Transverse colon (tissue), 4 donors: ENCODE measurements at regions not wholly inside any gene's neighbourhood (a gene's known extent, or its start where the extent isn't known, plus 50 kb on each side); places are given as distances from the start of the nearest gene placed in this dataset.

ENCODE experiments used
- DNase-seq: peaks from one replicate; pipeline ENCODE4 v3.0.0-alpha.2; 2019
- H3K27ac ChIP-seq, 4 donors: fragments of 200-600 bp; sonication (generic); 2 replicates each; pipeline ENCODE4 v1.5.1; 2016 to 2018; ENCODE audit warnings: inconsistent platforms in 4 of 4
- H3K27me3 ChIP-seq: fragments of 200-600 bp; sonication (generic); 2 replicates; pipeline ENCODE4 v1.5.1; 2017; ENCODE audit warnings: inconsistent platforms
- H3K36me3 ChIP-seq, 4 donors: fragments of 200-600 bp; sonication (generic); 2 replicates each; pipeline ENCODE4 v1.5.1; 2017 to 2019; ENCODE audit warnings: inconsistent platforms in 4 of 4
- H3K4me1 ChIP-seq, 4 donors: fragments of 200-600 bp; sonication (generic); 2 replicates each; pipeline ENCODE4 v1.5.1; 2017 to 2020; ENCODE audit warnings: inconsistent platforms in 4 of 4
- H3K4me3 ChIP-seq, 4 donors: fragments of 200-600 bp; sonication (generic); 1 replicate in 1 of 4; 2 replicates in 3 of 4; pipeline versions ENCODE4 v1.5.1 to v1.6.1; 2017 to 2019; ENCODE audit warnings: inconsistent platforms in 4 of 4
- H3K9me3 ChIP-seq, 2 donors: fragments of 200-600 bp; sonication (generic); 2 replicates each; pipeline ENCODE4 v1.5.1; 2017 to 2019; ENCODE audit warnings: inconsistent platforms in 2 of 2
- EP300 ChIP-seq: sonication (generic); formaldehyde crosslinking; IDR thresholded peaks from one replicate; pipeline ENCODE4 v1.6.1; 2017; ENCODE audit warnings: antibody characterized with exemption, low read depth
- POLR2A ChIP-seq: fragments of 450-650 bp; IDR thresholded peaks from one replicate; pipeline ENCODE4 v1.6.1; 2016; ENCODE audit warnings: antibody characterized with exemption, mild to moderate bottlenecking, moderate library complexity
- POLR2AphosphoS5 ChIP-seq, 3 donors: sonication (generic); formaldehyde crosslinking; IDR thresholded peaks; one replicate each; pipeline ENCODE4 v1.6.1; 2016; ENCODE audit warnings: antibody characterized with exemption in 3 of 3
- WGBS, 2 donors: methylation state at CpG; one replicate each; pipeline ENCODE4 v1.1.5; 2018; ENCODE audit warnings: low coverage in 1 of 2; 5-methylcytosine and 5-hydroxymethylcytosine counted together
- in situ Hi-C, 4 donors: fragments of 200-750 bp; cut with MboI; loops; one replicate each; pipeline versions ENCODE4 v1.15.0 to v1.15.1; 2017; ENCODE audit warnings: low sequenced_read_pairs in 3 of 4, low pct_ligation_motif_present in 1 of 4, low pct_unique_long_range_greater_than_20kb in 1 of 4
- intact Hi-C: fragments of 100-400 bp; cut with DNase I; formaldehyde crosslinking; loops from one replicate; pipeline ENCODE4 v1.15.1; 2023; ENCODE audit warnings: low total_unique reads
- TF ChIP-seq, protein P1 (sequence below), 5 experiments: fragments of 200-600 bp in 3 of 5; fragments of 450-650 bp in 2 of 5; sonication (generic) in 3 of 5; IDR thresholded peaks; 1 replicate in 2 of 5; 2 replicates in 3 of 5; pipeline ENCODE4 v1.5.1; 2016 to 2017; ENCODE audit warnings: antibody characterized with exemption in 5 of 5, inconsistent platforms in 3 of 5, mild to moderate bottlenecking in 2 of 5, moderate library complexity in 1 of 5

DNA sequence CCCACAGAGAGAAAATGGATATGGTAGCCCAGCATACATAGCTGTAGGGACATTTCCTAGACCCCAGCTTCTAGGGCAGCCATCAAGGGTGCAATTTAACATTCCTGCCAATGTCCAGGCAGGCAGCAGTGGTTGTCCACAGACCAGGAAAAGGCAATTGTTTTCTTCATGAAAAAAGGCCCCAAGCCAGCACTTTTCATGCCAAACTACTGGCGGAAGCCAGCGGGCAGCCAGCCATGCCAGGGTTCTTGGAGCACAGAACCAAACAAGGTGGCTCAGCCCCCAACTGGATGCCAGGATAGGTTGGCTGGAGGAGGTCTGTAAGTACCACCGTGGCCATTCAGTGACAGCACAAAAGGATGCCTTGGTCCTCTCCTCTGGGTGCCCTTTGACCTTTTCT lies 94.6 kb downstream of the BANF2 start:
- 84% methylated on average over 3 of the region's 3 CpGs; no CpG with 5 or more reads in 1 of the 2 donors for WGBS, 2 donors
- intact Hi-C loops, result no loop called here

DNA sequence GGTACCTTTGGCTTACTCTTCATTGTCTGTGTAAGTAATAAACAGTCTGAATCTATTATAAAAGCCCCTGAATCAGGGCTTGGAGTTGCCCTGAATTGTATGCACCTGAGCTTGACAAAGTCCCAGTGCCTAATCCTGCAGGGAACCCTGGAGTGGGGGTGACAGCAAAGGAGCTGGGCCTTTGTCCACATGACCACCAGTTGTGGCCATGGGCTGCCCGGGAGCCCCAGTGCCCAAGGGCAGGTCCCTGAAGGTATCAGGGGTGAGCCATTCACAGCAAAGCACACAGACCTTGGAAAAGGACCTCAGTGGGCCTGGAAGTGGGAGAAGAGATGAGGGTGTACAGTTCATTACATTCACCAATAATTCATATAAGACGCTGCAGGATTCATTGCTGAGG lies 94.2 kb downstream of the BANF2 start:
- in situ Hi-C loops, result no loop called here
- Histone ChIP-seq H3K27ac (no peak overlapping the region), H3K9me3 (no peaks in the 10 kb centered on the region), H3K27me3 (no peaks in the 10 kb centered on the region), H3K36me3 (no peaks in the 10 kb centered on the region), H3K4me1 (peaks cover 0 to 4% (median 0%) of the 10 kb centered on the region in 4 donors), H3K4me3 (no peak overlapping the region)
- intact Hi-C loops, result no loop called here
- no peak for DNase-seq
- TF ChIP-seq EP300, result no peak
- TF ChIP-seq, protein P1, sequence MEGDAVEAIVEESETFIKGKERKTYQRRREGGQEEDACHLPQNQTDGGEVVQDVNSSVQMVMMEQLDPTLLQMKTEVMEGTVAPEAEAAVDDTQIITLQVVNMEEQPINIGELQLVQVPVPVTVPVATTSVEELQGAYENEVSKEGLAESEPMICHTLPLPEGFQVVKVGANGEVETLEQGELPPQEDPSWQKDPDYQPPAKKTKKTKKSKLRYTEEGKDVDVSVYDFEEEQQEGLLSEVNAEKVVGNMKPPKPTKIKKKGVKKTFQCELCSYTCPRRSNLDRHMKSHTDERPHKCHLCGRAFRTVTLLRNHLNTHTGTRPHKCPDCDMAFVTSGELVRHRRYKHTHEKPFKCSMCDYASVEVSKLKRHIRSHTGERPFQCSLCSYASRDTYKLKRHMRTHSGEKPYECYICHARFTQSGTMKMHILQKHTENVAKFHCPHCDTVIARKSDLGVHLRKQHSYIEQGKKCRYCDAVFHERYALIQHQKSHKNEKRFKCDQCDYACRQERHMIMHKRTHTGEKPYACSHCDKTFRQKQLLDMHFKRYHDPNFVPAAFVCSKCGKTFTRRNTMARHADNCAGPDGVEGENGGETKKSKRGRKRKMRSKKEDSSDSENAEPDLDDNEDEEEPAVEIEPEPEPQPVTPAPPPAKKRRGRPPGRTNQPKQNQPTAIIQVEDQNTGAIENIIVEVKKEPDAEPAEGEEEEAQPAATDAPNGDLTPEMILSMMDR (IDR thresholded peaks at IDR 0.05), result no peak
- TF ChIP-seq POLR2A, result no peak
- TF ChIP-seq POLR2AphosphoS5 (IDR thresholded peaks at IDR 0.05), result no peak
- WGBS, 2 donors, result 88 to 100% methylated on average over 1 to 2 of the region's 2 CpGs

More for the DNA sequence above, 94.6 kb downstream of the BANF2 start:
- DNase-seq, result no peak
- no peak overlapping the region for H3K27ac ChIP-seq
- H3K27me3 ChIP-seq, result no peaks in the 10 kb centered on the region
- in situ Hi-C loops, result no loop called here
- no peaks in the 10 kb centered on the region for H3K36me3 ChIP-seq
- no peaks in the 10 kb centered on the region for H3K9me3 ChIP-seq
- no peak overlapping the region for H3K4me3 ChIP-seq
- H3K4me1 ChIP-seq, result peaks cover 0 to 4% (median 0%) of the 10 kb centered on the region in 4 donors
- TF ChIP-seq, protein P1 (IDR thresholded peaks at IDR 0.05), result no peak
- no peak for TF ChIP-seq EP300
- TF ChIP-seq POLR2A, result no peak

DNA sequence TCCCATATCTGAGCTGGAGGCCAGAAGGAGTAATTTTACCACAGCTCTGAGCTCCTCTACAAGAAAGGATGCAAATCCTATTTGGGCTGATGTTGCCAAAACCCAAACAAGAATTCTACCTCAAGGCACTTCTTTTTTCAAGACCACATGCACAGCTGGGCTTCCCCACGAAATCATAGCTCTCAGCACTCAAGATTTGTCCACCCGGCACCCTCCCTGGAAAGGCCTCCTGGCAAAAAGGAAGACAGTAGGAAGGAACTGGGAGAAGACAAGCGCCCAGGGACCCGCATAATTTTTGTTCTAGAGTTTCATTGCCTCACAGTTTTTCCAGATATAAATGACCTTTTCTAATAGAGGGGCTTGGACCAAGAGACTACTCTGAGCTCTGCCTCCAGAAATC lies 90.5 kb downstream of the BANF2 start:
- Histone ChIP-seq H3K27ac (no peak overlapping the region), H3K27me3 (no peaks in the 10 kb centered on the region), H3K9me3 (no peaks in the 10 kb centered on the region), H3K4me1 (no peaks in the 10 kb centered on the region), H3K36me3 (no peaks in the 10 kb centered on the region), H3K4me3 (no peak overlapping the region)
- in situ Hi-C loops (no loop called here), intact Hi-C loops (no loop called here)
- 50 to 75% methylated on average over 2 to 4 of the region's 4 CpGs for WGBS, 2 donors
- TF ChIP-seq POLR2AphosphoS5 (IDR thresholded peaks at IDR 0.05) (no peak), POLR2A (no peak), EP300 (no peak)
- TF ChIP-seq, protein P1 (IDR thresholded peaks at IDR 0.05), result no peak
- DNase-seq, result no peak

DNA sequence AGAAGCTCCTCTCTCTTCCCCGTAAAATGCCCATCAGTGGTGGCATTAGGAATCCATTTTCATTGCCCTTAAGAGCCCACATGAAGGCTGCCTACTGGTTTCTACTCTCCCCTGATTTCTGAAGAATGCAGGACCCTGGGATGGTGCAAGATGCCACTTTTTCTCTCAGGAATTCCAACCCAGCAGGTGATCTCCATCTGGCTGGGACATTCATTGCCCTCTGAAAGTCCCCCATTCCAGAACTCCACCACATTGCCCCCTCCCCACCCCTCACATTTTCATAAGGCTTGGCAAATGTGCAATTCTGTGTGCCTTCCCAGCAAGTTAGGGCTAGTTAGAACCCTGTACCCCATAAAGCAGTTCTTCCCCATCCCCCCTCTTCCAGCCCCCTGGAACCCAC lies 88.0 kb downstream of the BANF2 start:
- Histone ChIP-seq H3K27ac (no peak overlapping the region), H3K4me1 (no peaks in the 10 kb centered on the region), H3K36me3 (no peaks in the 10 kb centered on the region), H3K27me3 (no peaks in the 10 kb centered on the region), H3K9me3 (no peaks in the 10 kb centered on the region), H3K4me3 (no peak overlapping the region)
- intact Hi-C loops, result no loop called here
- WGBS, 2 donors, result 83% methylated on average over 1 of the region's 1 CpG; no CpG with 5 or more reads in 1 of the 2 donors
- TF ChIP-seq EP300, result no peak
- in situ Hi-C loops, result no loop called here
- no peak for DNase-seq

DNA sequence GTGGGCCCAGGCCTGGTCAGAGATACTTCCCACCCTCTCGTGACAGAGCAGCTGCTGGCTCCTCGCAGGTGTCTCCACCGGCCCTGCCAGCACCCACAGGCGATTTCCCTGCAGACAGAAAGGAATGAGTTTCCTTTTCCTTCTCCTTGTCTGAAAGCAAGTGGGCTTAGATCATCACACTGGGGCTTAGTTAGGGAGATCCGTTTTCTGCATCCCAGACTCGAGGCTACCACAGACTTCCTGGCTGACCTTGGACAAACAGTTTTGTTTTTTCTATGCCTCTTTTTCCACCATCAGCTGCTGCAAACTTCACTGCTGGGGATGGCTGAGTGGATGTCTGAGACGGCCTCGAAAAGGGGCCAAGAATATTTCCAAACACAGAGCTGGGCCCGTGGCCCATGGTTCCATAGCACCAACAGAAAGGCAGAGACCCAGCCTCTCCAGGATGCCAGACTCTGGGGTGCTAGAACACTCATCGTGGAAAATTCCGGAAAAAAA lies 86.5 kb downstream of the BANF2 start:
- no peak for DNase-seq
- no peak for TF ChIP-seq POLR2A
- no peak for TF ChIP-seq EP300
- no peak for TF ChIP-seq POLR2AphosphoS5 (IDR thresholded peaks at IDR 0.05)
- TF ChIP-seq, protein P1 (IDR thresholded peaks at IDR 0.05), result no peak
- in situ Hi-C loops (no loop called here), intact Hi-C loops (no loop called here)
- no peaks in the 10 kb centered on the region for H3K27me3 ChIP-seq
- H3K4me1 ChIP-seq, result no peaks in the 10 kb centered on the region
- 72% methylated on average over 11 of the region's 11 CpGs; no CpG with 5 or more reads in 1 of the 2 donors for WGBS, 2 donors
- no peaks in the 10 kb centered on the region for H3K36me3 ChIP-seq
- no peak overlapping the region for H3K4me3 ChIP-seq
- H3K27ac ChIP-seq, result peak overlapping the region in 1 of 4 donors; percentile 6
- H3K9me3 ChIP-seq, result no peaks in the 10 kb centered on the region
